Nephron progenitor cell (in vitro differentiated cells): ENCODE measurements at regions not wholly inside any gene's neighbourhood (a gene's known extent, or its start where the extent isn't known, plus 50 kb on each side); places are given as distances from the start of the nearest gene placed in this dataset.

ENCODE experiments used
- DNase-seq: peaks from one replicate; pipeline ENCODE4 v3.0.0; 2021
- H3K27ac Mint-ChIP-seq: 2 replicates; pipeline ENCODE4 v1.8.0; 2021; ENCODE audit warnings: mild to moderate bottlenecking, moderate library complexity, mixed read lengths
- H3K27me3 Mint-ChIP-seq: 2 replicates; pipeline ENCODE4 v1.8.0; 2021; ENCODE audit warnings: mild to moderate bottlenecking, low read depth, mixed read lengths; ENCODE audit not compliant: poor library complexity
- H3K36me3 Mint-ChIP-seq: 2 replicates; pipeline ENCODE4 v1.8.0; 2021; ENCODE audit warnings: low read depth, mixed read lengths
- H3K4me1 Mint-ChIP-seq: 2 replicates; pipeline ENCODE4 v1.8.0; 2021; ENCODE audit warnings: mixed read lengths
- H3K4me3 Mint-ChIP-seq: 2 replicates; pipeline ENCODE4 v1.8.0; 2021; ENCODE audit warnings: mild to moderate bottlenecking, moderate library complexity, mixed read lengths
- H3K9me3 Mint-ChIP-seq: 2 replicates; pipeline ENCODE4 v1.8.0; 2021; ENCODE audit warnings: mild to moderate bottlenecking, moderate library complexity, mixed read lengths
- CTCF ChIP-seq: fragments of 200-600 bp; sonication (generic); IDR thresholded peaks from 2 replicates; pipeline ENCODE4 v1.5.0; 2021; ENCODE audit warnings: antibody characterized with exemption

GRCh38 chr16:75919664-75920063, 193.4 kb upstream of the CPHXL start:
- H3K4me1 Mint-ChIP-seq, result peaks cover 35% of the 10 kb centered on the region
- peaks cover 4% of the 10 kb centered on the region for H3K27me3 Mint-ChIP-seq
- no peak for DNase-seq
- H3K27ac Mint-ChIP-seq, result no peak overlapping the region
- H3K9me3 Mint-ChIP-seq, result no peaks in the 10 kb centered on the region
- H3K4me3 Mint-ChIP-seq, result no peak overlapping the region
- TF ChIP-seq CTCF, result no peak
- no peaks in the 10 kb centered on the region for H3K36me3 Mint-ChIP-seq

GRCh38 chr16:75921281-75921680, 195.0 kb upstream of the CPHXL start:
- no peak for TF ChIP-seq CTCF
- H3K4me1 Mint-ChIP-seq, result peaks cover 23% of the 10 kb centered on the region
- no peaks in the 10 kb centered on the region for H3K9me3 Mint-ChIP-seq
- no peak for DNase-seq
- H3K36me3 Mint-ChIP-seq, result no peaks in the 10 kb centered on the region
- H3K4me3 Mint-ChIP-seq, result no peak overlapping the region
- H3K27me3 Mint-ChIP-seq, result peaks cover 5% of the 10 kb centered on the region
- no peak overlapping the region for H3K27ac Mint-ChIP-seq

GRCh38 chr16:75922250-75922649, 196.0 kb upstream of the CPHXL start:
- TF ChIP-seq CTCF, result no peak
- Mint-ChIP-seq H3K4me1 (peaks cover 13% of the 10 kb centered on the region), H3K36me3 (no peaks in the 10 kb centered on the region), H3K9me3 (no peaks in the 10 kb centered on the region), H3K27me3 (peaks cover 5% of the 10 kb centered on the region), H3K27ac (no peak overlapping the region), H3K4me3 (no peak overlapping the region)
- no peak for DNase-seq

- Mint-ChIP-seq H3K4me3 (no peak overlapping the region), H3K27ac (peak overlapping the region; percentile 82), H3K27me3 (peaks cover 5% of the 10 kb centered on the region), H3K36me3 (no peaks in the 10 kb centered on the region), H3K9me3 (peaks cover 6% of the 10 kb centered on the region), H3K4me1 (no peaks in the 10 kb centered on the region)
- DNase-seq, result no peak
- no peak for TF ChIP-seq CTCF
Measured at GRCh38 chr16:75924397-75924796, 198.1 kb upstream of the CPHXL start.

GRCh38 chr16:75927810-75928209, 201.5 kb upstream of the CPHXL start:
- no peak for TF ChIP-seq CTCF
- Mint-ChIP-seq H3K9me3 (peaks cover 21% of the 10 kb centered on the region), H3K36me3 (no peaks in the 10 kb centered on the region), H3K27me3 (peaks cover 5% of the 10 kb centered on the region), H3K4me1 (no peaks in the 10 kb centered on the region), H3K4me3 (no peak overlapping the region), H3K27ac (no peak overlapping the region)
- DNase-seq, result no peak

- H3K4me1 Mint-ChIP-seq, result no peaks in the 10 kb centered on the region
- TF ChIP-seq CTCF, result no peak
- no peak overlapping the region for H3K4me3 Mint-ChIP-seq
- H3K27ac Mint-ChIP-seq, result no peak overlapping the region
- no peaks in the 10 kb centered on the region for H3K36me3 Mint-ChIP-seq
- peaks cover 5% of the 10 kb centered on the region for H3K27me3 Mint-ChIP-seq
- H3K9me3 Mint-ChIP-seq, result peaks cover 21% of the 10 kb centered on the region
- DNase-seq, result no peak
Measured at GRCh38 chr16:75928295-75928694, 202.0 kb upstream of the CPHXL start.
